HEK293 (cell line): ENCODE measurements at regions not wholly inside any gene's neighbourhood (a gene's known extent, or its start where the extent isn't known, plus 50 kb on each side); places are given as distances from the start of the nearest gene placed in this dataset.

ENCODE experiments used
- CTCF ChIA-PET: fragments of 350-600 bp; formaldehyde crosslinking; extraction: SDS; loops from one replicate; lab custom pipeline; 2021; ENCODE audit warnings: antibody characterized with exemption; lab: Yijun Ruan, JAX
- POLR2A ChIA-PET: fragments of 300-600 bp; formaldehyde crosslinking; extraction: SDS; loops from one replicate; lab custom pipeline; 2020; ENCODE audit warnings: antibody characterized with exemption, inconsistent platforms; lab: Yijun Ruan, JAX
- H3K27ac ChIP-seq: fragments of 200-500 bp; sonication (Bioruptor generic); 2 replicates; pipeline ENCODE4 v1.5.1; 2014; ENCODE audit warnings: low read depth, low read length, control low read depth, inconsistent platforms; ENCODE audit errors: extremely low read depth
- H3K36me3 ChIP-seq, 2 experiments: fragments of 200-500 bp in 1 of 2; sonication (Bioruptor generic) in 1 of 2; 1 replicate in 1 of 2; 2 replicates in 1 of 2; pipeline ENCODE4 v1.5.1; 2014 to 2017; ENCODE audit warnings: inconsistent platforms in 2 of 2, low read length in 2 of 2; ENCODE audit not compliant: control insufficient read depth in 2 of 2, insufficient read depth in 1 of 2
- H3K4me1 ChIP-seq: fragments of 200-500 bp; sonication (Bioruptor generic); 2 replicates; pipeline ENCODE4 v1.5.1; 2014; ENCODE audit warnings: mild to moderate bottlenecking, low read length, inconsistent platforms; ENCODE audit not compliant: control insufficient read depth, insufficient read depth
- H3K4me3 ChIP-seq: 2 replicates; pipeline ENCODE4 v1.5.1; 2011; ENCODE audit warnings: low read depth, mild to moderate bottlenecking, control low read depth, low read length, moderate library complexity
- H3K9me3 ChIP-seq: fragments of 200-500 bp; sonication (Bioruptor generic); 2 replicates; pipeline ENCODE4 v1.5.1; 2014; ENCODE audit warnings: low read depth, low read length, inconsistent platforms; ENCODE audit not compliant: control insufficient read depth, insufficient read depth
- KLF8 ChIP-seq: fragments of 450-650 bp; formaldehyde crosslinking; IDR thresholded peaks from 2 replicates; pipeline ENCODE4 v1.5.1; 2016; ENCODE audit warnings: missing biosample characterization, missing genetic modification characterization
- ZNF10 ChIP-seq: fragments of 450-650 bp; formaldehyde crosslinking; IDR thresholded peaks from 2 replicates; pipeline ENCODE4 v1.5.1; 2017; ENCODE audit warnings: missing biosample characterization, missing genetic modification characterization
- ZNF2 ChIP-seq: fragments of 450-650 bp; formaldehyde crosslinking; IDR thresholded peaks from 2 replicates; pipeline ENCODE4 v1.5.1; 2016; ENCODE audit warnings: missing biosample characterization, missing genetic modification characterization
- ZNF354C ChIP-seq: fragments of 450-650 bp; formaldehyde crosslinking; IDR thresholded peaks from 2 replicates; pipeline ENCODE4 v1.5.1; 2016; ENCODE audit warnings: missing biosample characterization, missing genetic modification characterization, low read depth, borderline replicate concordance
- ZNF423 ChIP-seq: fragments of 450-650 bp; formaldehyde crosslinking; IDR thresholded peaks from 2 replicates; pipeline ENCODE4 v1.5.1; 2016; ENCODE audit warnings: missing biosample characterization, missing genetic modification characterization
- ZNF843 ChIP-seq: fragments of 450-650 bp; formaldehyde crosslinking; IDR thresholded peaks from 2 replicates; pipeline ENCODE4 v1.5.1; 2016; ENCODE audit warnings: missing biosample characterization, missing genetic modification characterization
- TF ChIP-seq, protein P1 (sequence below): fragments of 450-650 bp; formaldehyde crosslinking; IDR thresholded peaks from 2 replicates; pipeline ENCODE4 v1.5.1; 2016; ENCODE audit warnings: missing biosample characterization, missing genetic modification characterization
- TF ChIP-seq, protein P2 (sequence below): fragments of 450-650 bp; formaldehyde crosslinking; IDR thresholded peaks from 2 replicates; pipeline ENCODE4 v1.5.0; 2017; ENCODE audit warnings: missing biosample characterization, missing genetic modification characterization, borderline replicate concordance
- TF ChIP-seq, protein P3 (sequence below): fragments of 450-650 bp; formaldehyde crosslinking; IDR thresholded peaks from 2 replicates; pipeline ENCODE4 v1.5.1; 2016; ENCODE audit warnings: missing biosample characterization, missing genetic modification characterization, borderline replicate concordance
- TF ChIP-seq, protein P4 (sequence below): fragments of 450-650 bp; formaldehyde crosslinking; IDR thresholded peaks from 2 replicates; pipeline ENCODE4 v1.5.1; 2016; ENCODE audit warnings: missing biosample characterization, missing genetic modification characterization
- TF ChIP-seq, protein P5 (sequence below): fragments of 450-650 bp; formaldehyde crosslinking; IDR thresholded peaks from 2 replicates; pipeline ENCODE4 v1.5.1; 2017; ENCODE audit warnings: missing biosample characterization, missing genetic modification characterization
- TF ChIP-seq, protein P6 (sequence below): fragments of 450-650 bp; formaldehyde crosslinking; IDR thresholded peaks from 2 replicates; pipeline ENCODE4 v1.5.1; 2017; ENCODE audit warnings: missing biosample characterization, missing genetic modification characterization

DNA sequence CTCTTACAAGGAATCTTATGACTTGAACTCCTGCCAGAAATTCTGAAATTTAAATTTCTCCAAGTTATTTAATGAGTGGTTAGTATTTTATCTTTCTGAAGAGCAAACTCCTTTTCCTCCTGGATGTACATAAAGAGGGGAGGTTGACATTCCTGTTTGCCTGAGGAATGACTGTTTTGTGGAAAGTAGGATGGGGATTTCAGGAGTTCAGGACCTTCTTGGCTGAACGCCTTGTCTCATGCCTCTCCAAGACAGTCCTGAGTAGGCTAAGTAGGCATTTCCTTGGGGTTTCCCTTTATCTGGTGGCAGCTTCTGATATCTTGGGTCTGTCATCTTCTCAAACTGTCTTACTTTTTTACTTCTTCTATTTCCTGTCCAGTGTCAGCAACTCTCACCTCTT is 356.6 kb downstream of the TDRD3 start:
- ChIA-PET CTCF (no interaction called here), POLR2A (no interaction called here)
- Histone ChIP-seq H3K36me3 (no peaks in the 10 kb centered on the region), H3K27ac (no peak overlapping the region), H3K4me1 (no peaks in the 10 kb centered on the region), H3K9me3 (no peaks in the 10 kb centered on the region), H3K4me3 (no peak overlapping the region)
- TF ChIP-seq, protein P1, sequence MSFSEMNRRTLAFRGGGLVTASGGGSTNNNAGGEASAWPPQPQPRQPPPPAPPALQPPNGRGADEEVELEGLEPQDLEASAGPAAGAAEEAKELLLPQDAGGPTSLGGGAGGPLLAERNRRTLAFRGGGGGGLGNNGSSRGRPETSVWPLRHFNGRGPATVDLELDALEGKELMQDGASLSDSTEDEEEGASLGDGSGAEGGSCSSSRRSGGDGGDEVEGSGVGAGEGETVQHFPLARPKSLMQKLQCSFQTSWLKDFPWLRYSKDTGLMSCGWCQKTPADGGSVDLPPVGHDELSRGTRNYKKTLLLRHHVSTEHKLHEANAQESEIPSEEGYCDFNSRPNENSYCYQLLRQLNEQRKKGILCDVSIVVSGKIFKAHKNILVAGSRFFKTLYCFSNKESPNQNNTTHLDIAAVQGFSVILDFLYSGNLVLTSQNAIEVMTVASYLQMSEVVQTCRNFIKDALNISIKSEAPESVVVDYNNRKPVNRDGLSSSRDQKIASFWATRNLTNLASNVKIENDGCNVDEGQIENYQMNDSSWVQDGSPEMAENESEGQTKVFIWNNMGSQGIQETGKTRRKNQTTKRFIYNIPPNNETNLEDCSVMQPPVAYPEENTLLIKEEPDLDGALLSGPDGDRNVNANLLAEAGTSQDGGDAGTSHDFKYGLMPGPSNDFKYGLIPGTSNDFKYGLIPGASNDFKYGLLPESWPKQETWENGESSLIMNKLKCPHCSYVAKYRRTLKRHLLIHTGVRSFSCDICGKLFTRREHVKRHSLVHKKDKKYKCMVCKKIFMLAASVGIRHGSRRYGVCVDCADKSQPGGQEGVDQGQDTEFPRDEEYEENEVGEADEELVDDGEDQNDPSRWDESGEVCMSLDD (tag by site-specific recombination): no peak
- no peak for TF ChIP-seq KLF8
- TF ChIP-seq ZNF10 (tag by site-specific recombination): no peak

DNA sequence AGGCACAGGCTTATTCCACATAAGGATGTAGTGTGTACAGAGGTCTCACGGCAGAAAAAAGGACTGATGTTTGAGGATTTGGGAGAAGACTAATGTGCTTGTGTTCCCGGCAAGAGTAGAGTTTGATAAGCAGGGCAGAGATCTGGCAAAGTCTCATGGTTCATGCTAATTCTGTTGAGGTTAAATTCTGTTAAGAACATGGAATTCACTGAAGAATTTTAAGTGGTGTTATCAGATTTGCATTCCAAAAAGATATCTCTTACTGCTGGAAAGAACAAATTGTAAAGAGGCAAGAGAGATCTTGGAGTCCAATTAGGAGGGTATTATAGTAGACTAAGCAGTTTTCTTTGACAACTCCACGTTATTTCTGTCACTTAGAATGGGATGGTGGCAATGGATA is 348.3 kb downstream of the TDRD3 start:
- no peak for TF ChIP-seq ZNF354C (tag by site-specific recombination)
- TF ChIP-seq, protein P2, sequence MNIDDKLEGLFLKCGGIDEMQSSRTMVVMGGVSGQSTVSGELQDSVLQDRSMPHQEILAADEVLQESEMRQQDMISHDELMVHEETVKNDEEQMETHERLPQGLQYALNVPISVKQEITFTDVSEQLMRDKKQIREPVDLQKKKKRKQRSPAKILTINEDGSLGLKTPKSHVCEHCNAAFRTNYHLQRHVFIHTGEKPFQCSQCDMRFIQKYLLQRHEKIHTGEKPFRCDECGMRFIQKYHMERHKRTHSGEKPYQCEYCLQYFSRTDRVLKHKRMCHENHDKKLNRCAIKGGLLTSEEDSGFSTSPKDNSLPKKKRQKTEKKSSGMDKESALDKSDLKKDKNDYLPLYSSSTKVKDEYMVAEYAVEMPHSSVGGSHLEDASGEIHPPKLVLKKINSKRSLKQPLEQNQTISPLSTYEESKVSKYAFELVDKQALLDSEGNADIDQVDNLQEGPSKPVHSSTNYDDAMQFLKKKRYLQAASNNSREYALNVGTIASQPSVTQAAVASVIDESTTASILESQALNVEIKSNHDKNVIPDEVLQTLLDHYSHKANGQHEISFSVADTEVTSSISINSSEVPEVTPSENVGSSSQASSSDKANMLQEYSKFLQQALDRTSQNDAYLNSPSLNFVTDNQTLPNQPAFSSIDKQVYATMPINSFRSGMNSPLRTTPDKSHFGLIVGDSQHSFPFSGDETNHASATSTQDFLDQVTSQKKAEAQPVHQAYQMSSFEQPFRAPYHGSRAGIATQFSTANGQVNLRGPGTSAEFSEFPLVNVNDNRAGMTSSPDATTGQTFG (tag by site-specific recombination): no peak
- no peak for TF ChIP-seq ZNF423 (tag by site-specific recombination)
- TF ChIP-seq, protein P3, sequence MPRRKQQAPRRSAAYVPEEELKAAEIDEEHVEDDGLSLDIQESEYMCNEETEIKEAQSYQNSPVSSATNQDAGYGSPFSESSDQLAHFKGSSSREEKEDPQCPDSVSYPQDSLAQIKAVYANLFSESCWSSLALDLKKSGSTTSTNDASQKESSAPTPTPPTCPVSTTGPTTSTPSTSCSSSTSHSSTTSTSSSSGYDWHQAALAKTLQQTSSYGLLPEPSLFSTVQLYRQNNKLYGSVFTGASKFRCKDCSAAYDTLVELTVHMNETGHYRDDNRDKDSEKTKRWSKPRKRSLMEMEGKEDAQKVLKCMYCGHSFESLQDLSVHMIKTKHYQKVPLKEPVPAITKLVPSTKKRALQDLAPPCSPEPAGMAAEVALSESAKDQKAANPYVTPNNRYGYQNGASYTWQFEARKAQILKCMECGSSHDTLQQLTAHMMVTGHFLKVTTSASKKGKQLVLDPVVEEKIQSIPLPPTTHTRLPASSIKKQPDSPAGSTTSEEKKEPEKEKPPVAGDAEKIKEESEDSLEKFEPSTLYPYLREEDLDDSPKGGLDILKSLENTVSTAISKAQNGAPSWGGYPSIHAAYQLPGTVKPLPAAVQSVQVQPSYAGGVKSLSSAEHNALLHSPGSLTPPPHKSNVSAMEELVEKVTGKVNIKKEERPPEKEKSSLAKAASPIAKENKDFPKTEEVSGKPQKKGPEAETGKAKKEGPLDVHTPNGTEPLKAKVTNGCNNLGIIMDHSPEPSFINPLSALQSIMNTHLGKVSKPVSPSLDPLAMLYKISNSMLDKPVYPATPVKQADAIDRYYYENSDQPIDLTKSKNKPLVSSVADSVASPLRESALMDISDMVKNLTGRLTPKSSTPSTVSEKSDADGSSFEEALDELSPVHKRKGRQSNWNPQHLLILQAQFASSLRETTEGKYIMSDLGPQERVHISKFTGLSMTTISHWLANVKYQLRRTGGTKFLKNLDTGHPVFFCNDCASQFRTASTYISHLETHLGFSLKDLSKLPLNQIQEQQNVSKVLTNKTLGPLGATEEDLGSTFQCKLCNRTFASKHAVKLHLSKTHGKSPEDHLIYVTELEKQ (tag by site-specific recombination): no peak
- TF ChIP-seq ZNF843 (tag by site-specific recombination): no peak
- TF ChIP-seq, protein P4, sequence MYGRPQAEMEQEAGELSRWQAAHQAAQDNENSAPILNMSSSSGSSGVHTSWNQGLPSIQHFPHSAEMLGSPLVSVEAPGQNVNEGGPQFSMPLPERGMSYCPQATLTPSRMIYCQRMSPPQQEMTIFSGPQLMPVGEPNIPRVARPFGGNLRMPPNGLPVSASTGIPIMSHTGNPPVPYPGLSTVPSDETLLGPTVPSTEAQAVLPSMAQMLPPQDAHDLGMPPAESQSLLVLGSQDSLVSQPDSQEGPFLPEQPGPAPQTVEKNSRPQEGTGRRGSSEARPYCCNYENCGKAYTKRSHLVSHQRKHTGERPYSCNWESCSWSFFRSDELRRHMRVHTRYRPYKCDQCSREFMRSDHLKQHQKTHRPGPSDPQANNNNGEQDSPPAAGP (tag by site-specific recombination): no peak
- TF ChIP-seq, protein P5, sequence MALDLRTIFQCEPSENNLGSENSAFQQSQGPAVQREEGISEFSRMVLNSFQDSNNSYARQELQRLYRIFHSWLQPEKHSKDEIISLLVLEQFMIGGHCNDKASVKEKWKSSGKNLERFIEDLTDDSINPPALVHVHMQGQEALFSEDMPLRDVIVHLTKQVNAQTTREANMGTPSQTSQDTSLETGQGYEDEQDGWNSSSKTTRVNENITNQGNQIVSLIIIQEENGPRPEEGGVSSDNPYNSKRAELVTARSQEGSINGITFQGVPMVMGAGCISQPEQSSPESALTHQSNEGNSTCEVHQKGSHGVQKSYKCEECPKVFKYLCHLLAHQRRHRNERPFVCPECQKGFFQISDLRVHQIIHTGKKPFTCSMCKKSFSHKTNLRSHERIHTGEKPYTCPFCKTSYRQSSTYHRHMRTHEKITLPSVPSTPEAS (tag by site-specific recombination): no peak
- no peak for TF ChIP-seq ZNF2 (tag by site-specific recombination)
- TF ChIP-seq, protein P6, sequence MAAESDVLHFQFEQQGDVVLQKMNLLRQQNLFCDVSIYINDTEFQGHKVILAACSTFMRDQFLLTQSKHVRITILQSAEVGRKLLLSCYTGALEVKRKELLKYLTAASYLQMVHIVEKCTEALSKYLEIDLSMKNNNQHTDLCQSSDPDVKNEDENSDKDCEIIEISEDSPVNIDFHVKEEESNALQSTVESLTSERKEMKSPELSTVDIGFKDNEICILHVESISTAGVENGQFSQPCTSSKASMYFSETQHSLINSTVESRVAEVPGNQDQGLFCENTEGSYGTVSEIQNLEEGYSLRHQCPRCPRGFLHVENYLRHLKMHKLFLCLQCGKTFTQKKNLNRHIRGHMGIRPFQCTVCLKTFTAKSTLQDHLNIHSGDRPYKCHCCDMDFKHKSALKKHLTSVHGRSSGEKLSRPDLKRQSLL: no peak
- no peaks in the 10 kb centered on the region for H3K4me1 ChIP-seq
- no peak overlapping the region for H3K4me3 ChIP-seq
- CTCF ChIA-PET: no interaction called here
- H3K9me3 ChIP-seq: no peaks in the 10 kb centered on the region
- H3K27ac ChIP-seq: no peak overlapping the region
- POLR2A ChIA-PET: no interaction called here
- no peaks in the 10 kb centered on the region for H3K36me3 ChIP-seq
